ENCODE measurements at regions not wholly inside any gene's neighbourhood (a gene's known extent, or its start where the extent isn't known, plus 50 kb on each side); places are given as distances from the start of the nearest gene placed in this dataset.
"Not testable (repeated sequence)": the region's sequence is repeated elsewhere in the genome, so short reads cannot be mapped to it uniquely, and the experiment has no call there.

GRCh38 chr7:52775876-52776275 lies 259.6 kb upstream of the POM121L12 start:
- DNase-seq = no peak

- DNase-seq = no peak
These were observed 264.3 kb upstream of the POM121L12 start for GRCh38 chr7:52771177-52771576.

- DNase-seq = no peak
These were observed 270.8 kb upstream of the POM121L12 start for GRCh38 chr7:52764492-52765169.

GRCh38 chr7:52758356-52758755 lies 277.1 kb upstream of the POM121L12 start:
- no peak for DNase-seq

- DNase-seq = no peak
These were observed 281.6 kb upstream of the POM121L12 start for GRCh38 chr7:52753855-52754254.

- no peak for DNase-seq
These were observed 282.5 kb upstream of the POM121L12 start for GRCh38 chr7:52752891-52753290.

- peak; percentile 60 for DNase-seq
These were observed 285.6 kb upstream of the POM121L12 start for GRCh38 chr7:52749880-52750279.

- DNase-seq = no peak
These were observed 287.6 kb upstream of the POM121L12 start for GRCh38 chr7:52747817-52748216.

- no peak for DNase-seq
These were observed 293.7 kb upstream of the POM121L12 start for GRCh38 chr7:52741670-52742290.

- no peak for DNase-seq
These were observed 299.8 kb upstream of the POM121L12 start for GRCh38 chr7:52735656-52736055.

- not testable (repeated sequence) for DNase-seq
These were observed 306.8 kb upstream of the POM121L12 start for GRCh38 chr7:52728683-52729082.

GRCh38 chr7:52727632-52728031 lies 307.8 kb upstream of the POM121L12 start:
- no peak for DNase-seq

- no peak for DNase-seq
These were observed 308.4 kb upstream of the POM121L12 start for GRCh38 chr7:52726986-52727385.

- DNase-seq = no peak
These were observed 308.9 kb upstream of the POM121L12 start for GRCh38 chr7:52726493-52726892.

- no peak for DNase-seq
These were observed 311.8 kb upstream of the POM121L12 start for GRCh38 chr7:52723606-52724005.

GRCh38 chr7:52720856-52721255 lies 314.6 kb upstream of the POM121L12 start:
- no peak for DNase-seq

- DNase-seq = no peak
These were observed 315.8 kb upstream of the POM121L12 start for GRCh38 chr7:52719677-52720076.

- no peak for DNase-seq
These were observed 319.7 kb upstream of the POM121L12 start for GRCh38 chr7:52715701-52716100.

GRCh38 chr7:52712938-52713337 lies 322.5 kb upstream of the POM121L12 start:
- no peak for DNase-seq

GRCh38 chr7:52711951-52712350 lies 323.5 kb upstream of the POM121L12 start:
- DNase-seq = no peak

GRCh38 chr7:52708846-52709245 lies 326.6 kb upstream of the POM121L12 start:
- DNase-seq = no peak

GRCh38 chr7:52705768-52706167 lies 329.7 kb upstream of the POM121L12 start:
- DNase-seq = no peak

- no peak for DNase-seq
These were observed 335.1 kb upstream of the POM121L12 start for GRCh38 chr7:52700349-52700748.

- no peak for DNase-seq
These were observed 339.3 kb upstream of the POM121L12 start for GRCh38 chr7:52695973-52696595.
